Activated effector memory CD4-positive, alpha-beta T cell treated with Interleukin-2 at 50 U/mL for 16 hours (primary cell): ENCODE measurements at regions not wholly inside any gene's neighbourhood (a gene's known extent, or its start where the extent isn't known, plus 50 kb on each side); places are given as distances from the start of the nearest gene placed in this dataset.
A peak's percentile ranks its signal among the peaks of the same experiment; 100 is the strongest.

Source experiments
- DNase-seq: peaks from one replicate; pipeline ENCODE4 v3.0.0-alpha.2; 2020

- no peak for DNase-seq
Measured at GRCh38 chr17:77366206-77366557, 225.4 kb downstream of the SEC14L1 start.

GRCh38 chr17:77366558-77367245, 225.9 kb downstream of the SEC14L1 start:
- DNase-seq, result no peak

DNA sequence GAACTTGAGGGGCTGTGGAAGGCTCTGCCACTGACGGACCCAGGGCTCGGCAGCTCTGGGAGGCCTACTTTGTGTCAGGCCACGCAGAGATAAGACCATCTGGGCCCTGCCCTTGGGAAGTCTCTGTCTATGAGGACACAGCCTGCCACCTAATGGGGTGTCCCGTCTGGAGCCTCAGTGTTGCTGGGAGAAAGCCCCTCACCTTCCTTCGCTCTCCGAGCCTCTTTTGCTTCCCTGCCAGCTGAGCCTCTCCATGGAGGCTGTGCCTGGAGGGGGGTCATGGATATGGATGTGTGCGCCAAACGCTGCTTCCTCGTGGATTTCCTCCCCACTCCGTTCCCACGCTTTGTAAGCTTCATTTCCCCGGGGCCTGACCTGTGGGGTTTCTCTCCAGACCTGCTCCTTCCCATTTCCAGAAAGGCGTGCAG, 228.8 kb downstream of the SEC14L1 start:
- DNase-seq, result no peak

GRCh38 chr17:77370586-77370985, 229.8 kb downstream of the SEC14L1 start:
- DNase-seq, result no peak

DNA sequence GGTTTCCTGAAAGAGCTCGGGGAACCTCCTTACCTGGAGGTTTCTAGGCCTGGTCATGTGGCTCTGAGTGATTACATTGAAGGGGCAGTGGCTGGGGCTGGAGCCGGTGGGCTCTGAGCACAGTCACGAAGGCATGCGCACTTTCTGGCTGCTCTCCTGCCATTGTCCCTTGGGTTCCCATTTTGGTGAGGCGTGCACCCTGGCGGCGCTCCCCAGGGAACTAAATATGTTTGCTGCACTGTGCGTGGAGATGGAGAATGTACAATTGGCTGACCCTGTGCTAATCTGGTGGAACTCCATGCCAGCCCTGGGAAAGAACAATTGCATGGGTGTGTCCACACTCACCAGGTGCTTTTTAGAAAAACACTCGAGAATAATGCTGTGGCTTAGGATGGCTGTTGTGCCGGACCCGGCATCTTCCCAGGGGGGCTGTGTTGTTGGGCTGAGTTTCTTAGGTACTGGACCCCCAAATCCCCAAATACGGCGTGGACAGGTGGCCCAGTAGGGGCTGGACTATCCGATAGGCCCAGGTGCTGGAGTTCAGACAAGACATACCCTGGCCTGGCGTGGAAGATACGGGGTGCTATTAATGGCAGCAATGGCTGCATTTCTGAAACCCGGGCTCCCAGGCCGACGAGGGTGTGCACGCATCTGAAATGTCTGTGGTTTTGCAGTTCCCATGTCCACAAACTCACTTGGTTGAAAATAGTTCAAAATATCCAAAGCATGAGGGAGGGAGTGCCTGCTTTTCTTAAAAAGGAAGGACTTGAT, 230.5 kb downstream of the SEC14L1 start:
- no peak for DNase-seq

GRCh38 chr17:77371888-77372443, 231.2 kb downstream of the SEC14L1 start:
- no peak for DNase-seq

DNA sequence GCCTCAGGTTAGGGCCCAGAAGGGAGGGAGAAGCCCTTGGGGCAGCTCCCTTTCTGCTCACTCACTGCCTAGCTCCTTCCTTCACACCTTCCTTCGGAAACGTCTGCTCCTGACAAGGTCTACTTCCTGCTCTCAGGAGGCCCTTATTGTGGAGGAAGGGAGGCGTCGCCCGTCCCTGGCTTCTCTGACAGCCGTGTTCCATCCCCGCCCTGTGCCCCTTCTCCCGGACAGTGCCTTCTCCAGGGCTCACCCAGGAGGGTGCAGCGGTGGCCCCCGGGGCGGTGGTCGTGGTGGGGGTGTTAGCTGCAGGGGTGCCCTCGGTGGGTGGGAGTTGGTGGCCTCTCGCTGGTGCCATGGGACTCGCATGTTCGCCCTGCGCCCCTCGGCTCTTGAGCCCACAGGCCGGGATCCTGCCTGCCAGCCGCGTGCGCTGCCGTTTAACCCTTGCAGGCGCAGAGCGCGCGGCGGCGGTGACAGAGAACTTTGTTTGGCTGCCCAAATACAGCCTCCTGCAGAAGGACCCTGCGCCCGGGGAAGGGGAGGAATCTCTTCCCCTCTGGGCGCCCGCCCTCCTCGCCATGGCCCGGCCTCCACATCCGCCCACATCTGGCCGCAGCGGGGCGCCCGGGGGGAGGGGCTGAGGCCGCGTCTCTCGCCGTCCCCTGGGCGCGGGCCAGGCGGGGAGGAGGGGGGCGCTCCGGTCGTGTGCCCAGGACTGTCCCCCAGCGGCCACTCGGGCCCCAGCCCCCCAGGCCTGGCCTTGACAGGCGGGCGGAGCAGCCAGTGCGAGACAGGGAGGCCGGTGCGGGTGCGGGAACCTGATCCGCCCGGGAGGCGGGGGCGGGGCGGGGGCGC, 231.9 kb downstream of the SEC14L1 start:
- peak; percentile 61 for DNase-seq

DNA sequence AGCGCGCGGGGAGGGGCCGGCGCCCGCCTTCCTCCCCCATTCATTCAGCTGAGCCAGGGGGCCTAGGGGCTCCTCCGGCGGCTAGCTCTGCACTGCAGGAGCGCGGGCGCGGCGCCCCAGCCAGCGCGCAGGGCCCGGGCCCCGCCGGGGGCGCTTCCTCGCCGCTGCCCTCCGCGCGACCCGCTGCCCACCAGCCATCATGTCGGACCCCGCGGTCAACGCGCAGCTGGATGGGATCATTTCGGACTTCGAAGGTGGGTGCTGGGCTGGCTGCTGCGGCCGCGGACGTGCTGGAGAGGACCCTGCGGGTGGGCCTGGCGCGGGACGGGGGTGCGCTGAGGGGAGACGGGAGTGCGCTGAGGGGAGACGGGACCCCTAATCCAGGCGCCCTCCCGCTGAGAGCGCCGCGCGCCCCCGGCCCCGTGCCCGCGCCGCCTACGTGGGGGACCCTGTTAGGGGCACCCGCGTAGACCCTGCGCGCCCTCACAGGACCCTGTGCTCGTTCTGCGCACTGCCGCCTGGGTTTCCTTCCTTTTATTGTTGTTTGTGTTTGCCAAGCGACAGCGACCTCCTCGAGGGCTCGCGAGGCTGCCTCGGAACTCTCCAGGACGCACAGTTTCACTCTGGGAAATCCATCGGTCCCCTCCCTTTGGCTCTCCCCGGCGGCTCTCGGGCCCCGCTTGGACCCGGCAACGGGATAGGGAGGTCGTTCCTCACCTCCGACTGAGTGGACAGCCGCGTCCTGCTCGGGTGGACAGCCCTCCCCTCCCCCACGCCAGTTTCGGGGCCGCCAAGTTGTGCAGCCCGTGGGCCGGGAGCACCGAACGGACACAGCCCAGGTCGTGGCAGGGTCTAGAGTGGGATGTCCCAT, 232.8 kb downstream of the SEC14L1 start:
- peak; percentile 33 for DNase-seq

DNA sequence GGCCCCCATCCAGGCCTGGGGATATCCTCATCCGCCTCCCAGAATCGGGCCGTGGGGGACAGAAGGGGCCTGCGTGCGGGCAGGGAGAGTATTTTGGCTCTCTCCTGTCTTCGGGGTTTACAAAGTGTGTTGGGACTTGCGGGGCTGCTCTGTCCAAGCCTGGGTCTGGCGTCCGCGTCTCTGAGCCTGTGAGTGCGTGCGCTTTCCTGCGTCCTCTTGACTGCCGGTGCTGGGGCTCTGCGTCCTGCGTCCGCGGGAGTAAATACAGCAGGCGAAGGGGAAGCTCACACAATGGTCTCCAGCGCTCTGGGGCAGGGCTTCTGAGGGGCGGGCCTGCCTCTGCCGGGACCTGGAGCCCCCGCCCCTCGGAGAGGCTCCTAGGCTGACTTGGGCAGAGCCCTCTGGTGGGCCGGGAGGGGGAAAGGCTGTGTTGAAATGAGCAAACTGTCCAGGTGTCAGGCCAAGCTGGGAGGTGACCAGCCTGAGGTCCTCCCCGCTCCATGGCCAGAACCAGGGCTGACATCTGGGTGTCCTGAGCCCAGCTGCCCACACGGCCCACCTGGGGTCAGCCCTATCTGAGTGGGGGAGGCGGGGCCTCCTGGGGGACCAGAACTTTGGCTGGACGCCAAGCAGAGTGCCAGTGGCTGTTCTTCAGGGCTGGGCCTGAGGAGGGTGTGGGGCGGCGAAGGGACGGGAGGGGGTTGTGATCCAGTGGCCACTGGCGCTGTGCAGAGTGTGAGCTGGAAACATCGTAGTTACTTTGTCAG, 233.6 kb downstream of the SEC14L1 start:
- DNase-seq, result peak; percentile 71

DNA sequence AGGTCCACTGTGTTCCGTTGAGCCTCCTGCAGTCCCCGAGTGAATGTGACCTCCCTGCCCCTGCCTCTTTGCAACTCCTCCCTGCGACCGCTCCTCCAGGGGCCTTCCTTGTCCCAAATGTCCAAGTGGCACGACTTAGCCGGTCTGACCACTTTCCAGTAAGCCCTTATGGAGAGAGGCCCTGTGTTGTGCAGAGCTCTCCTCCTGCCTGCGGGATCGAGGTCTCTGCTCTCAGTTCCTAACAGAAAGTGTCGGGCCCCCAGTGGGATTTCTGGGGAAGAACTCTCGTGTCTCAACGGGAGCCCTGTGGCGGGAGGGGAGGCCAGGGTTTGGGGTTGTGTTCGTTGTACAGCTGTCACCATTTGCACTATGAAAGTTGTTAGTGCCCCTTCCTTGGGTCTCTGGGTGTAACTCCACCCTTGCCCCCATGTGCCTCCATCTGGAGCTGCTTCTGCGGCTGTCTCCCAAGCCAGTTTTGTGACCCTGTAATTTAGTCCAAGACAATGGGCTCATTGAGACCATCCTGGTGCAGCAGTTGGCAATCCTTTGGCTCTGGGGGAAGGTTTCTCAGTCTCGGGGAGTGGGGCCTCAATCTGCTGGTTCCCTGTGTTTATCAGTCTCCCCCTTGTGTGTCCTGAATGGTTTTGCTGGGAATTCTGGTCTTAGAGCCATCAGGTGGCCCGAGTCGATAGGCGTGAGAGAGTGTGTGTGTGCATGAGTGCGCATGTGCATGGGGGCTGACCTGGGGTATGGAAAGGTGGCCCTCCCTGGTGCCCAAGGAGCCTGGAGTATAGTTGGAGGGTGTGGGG, 234.5 kb downstream of the SEC14L1 start:
- DNase-seq, result no peak

DNA sequence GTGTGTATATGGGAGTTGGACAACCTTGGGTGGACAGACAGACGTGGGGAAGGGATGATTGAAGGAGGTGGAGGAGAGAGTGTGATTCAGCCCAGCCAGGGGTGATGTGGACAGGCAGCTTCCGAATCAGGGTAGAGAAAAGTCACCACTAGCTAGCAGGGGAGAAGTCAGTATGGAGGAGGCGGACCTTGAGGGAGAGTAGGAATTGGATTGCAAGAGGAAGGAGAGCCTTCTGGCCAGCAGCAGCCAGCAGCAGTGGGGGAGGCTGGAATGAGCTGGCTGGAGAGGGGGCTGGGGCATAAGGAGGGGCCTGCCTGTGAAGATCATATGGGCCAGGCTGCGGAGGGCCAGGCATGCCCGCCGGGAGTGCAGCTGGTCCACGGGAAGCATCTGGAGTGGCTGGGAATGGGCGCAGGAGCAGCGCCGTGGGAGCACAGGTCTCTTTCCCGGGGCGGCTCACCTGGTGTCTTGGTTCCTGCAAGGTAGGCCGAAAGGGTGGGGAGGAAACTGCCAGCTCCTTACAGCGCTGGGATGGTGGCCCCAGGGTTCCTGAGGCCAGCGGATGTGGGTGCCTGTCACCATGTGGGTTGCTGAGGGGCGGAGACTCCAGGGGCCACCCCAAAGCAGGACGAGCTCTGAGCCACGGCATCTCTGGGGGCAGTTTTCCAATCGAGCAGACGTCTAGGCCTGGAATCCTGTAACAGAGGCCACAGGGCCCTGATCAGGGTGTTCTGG, 235.3 kb downstream of the SEC14L1 start:
- DNase-seq, result peak; percentile 72

GRCh38 chr17:77376795-77377709, 236.3 kb downstream of the SEC14L1 start:
- no peak for DNase-seq

- DNase-seq, result no peak
Measured at GRCh38 chr17:77377710-77378235, 237.0 kb downstream of the SEC14L1 start.

- no peak for DNase-seq
Measured at GRCh38 chr17:77378318-77379064, 237.7 kb downstream of the SEC14L1 start.

GRCh38 chr17:77379065-77379428, 238.3 kb downstream of the SEC14L1 start:
- no peak for DNase-seq

- no peak for DNase-seq
Measured at GRCh38 chr17:77379832-77380231, 239.1 kb downstream of the SEC14L1 start.

DNA sequence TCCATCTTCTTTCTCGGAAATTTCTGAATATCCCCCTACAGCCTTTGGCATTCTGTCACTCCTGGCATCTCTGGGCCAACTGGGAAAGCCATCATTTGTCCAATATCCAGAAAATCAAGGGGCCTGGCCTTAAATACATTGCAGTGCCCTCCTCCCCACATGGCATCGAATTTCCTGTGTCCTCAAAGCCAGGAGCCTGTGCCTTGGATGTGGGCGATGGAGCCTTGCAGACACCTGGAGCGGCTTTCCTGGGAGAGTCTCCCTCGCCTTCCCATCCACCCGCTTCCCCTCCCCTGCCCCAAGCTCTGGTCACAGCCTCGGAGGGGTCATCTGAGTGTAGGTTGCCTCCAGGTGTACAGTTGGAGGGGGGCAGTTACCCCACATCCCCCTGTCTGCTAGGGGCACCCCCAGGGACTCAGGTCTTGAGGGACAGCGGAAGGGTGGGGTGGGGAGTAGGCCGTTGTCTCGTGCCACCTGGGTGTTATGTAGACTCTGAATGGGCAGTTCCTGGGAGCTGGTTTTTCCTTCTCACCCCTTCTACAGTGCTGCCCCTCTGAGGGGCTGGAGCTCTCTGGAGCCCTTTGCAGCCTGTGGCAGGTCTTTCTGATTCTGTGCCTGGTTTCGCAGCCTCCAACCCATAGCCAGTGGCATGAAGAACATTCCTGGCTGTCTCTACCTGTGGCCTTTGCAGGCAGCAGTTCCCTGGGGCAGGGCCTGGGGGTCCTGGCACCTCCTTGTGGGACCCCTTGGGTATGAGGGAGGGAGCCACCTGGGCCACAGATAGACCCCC, 239.8 kb downstream of the SEC14L1 start:
- no peak for DNase-seq
